WERI-Rb-1 (cell line): ENCODE measurements at regions not wholly inside any gene's neighbourhood (a gene's known extent, or its start where the extent isn't known, plus 50 kb on each side); places are given as distances from the start of the nearest gene placed in this dataset.

Source experiments
- DNase-seq: peaks from one replicate; pipeline ENCODE4 v3.0.0-alpha.2; 2020
- H3K27ac ChIP-seq: fragments of 250-450 bp; sonication (Bioruptor Pico); 2 replicates; pipeline ENCODE4 v1.5.1; 2020; ENCODE audit warnings: mild to moderate bottlenecking, moderate library complexity
- H3K27me3 ChIP-seq: fragments of 250-450 bp; sonication (Bioruptor Pico); 2 replicates; pipeline ENCODE4 v1.5.1; 2021; ENCODE audit warnings: mild to moderate bottlenecking, low read depth, moderate library complexity; ENCODE audit not compliant: insufficient read depth, severe bottlenecking
- H3K36me3 ChIP-seq: fragments of 250-450 bp; sonication (Bioruptor Pico); 2 replicates; pipeline ENCODE4 v1.5.1; 2020; ENCODE audit warnings: mild to moderate bottlenecking, moderate library complexity
- H3K4me3 ChIP-seq: 2 replicates; pipeline ENCODE4 v1.5.1; 2011; ENCODE audit warnings: low read depth, mild to moderate bottlenecking, control low read depth, low read length
- H3K9me3 ChIP-seq: fragments of 250-450 bp; sonication (Bioruptor Pico); 2 replicates; pipeline ENCODE4 v1.5.1; 2021; ENCODE audit warnings: mild to moderate bottlenecking, moderate library complexity; ENCODE audit not compliant: severe bottlenecking
- TF ChIP-seq, protein P1 (sequence below): IDR thresholded peaks from 2 replicates; pipeline ENCODE4 v1.5.1; 2011; ENCODE audit warnings: low read depth, mild to moderate bottlenecking, control low read depth, inconsistent platforms, low read length

DNA sequence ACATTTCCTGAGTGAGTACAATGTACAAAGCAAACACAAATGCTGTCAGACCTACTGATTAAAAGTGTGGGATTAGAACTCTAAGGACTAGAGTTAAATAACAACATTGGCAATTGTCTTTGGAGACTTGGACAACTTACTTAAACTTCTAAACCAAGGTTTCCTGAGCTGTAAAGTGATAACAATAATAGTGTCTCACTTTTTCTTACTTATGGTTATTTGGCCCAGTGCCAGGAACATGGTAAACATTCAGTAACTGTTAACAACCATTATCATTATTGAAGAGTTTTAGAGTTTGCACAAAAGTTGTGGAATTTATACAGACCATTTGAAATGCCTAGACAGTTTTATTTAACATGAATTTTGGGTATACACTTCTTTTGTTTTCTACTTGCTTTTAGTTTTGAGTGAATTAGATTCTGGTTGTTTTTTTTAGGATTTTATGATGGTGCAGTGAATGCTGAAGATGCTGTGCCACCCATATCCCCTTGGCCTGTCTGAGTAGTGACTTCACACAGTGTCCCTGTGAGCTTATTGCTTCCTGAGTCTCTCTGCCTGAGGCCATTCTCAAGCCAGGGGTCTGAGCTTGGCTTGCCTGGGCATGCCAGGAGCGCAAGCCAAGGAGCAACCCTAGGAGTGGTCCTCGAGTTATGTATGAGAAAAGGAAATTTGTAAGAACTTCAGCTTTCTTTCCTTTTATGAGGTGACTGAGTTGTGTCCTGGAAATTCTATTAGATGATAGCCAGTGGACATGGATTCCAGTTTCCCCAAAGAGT, 932.8 kb downstream of the TTLL7 start:
- H3K36me3 ChIP-seq = no peaks in the 10 kb centered on the region
- no peak for DNase-seq
- H3K4me3 ChIP-seq = no peak overlapping the region
- H3K9me3 ChIP-seq = no peaks in the 10 kb centered on the region
- no peaks in the 10 kb centered on the region for H3K27me3 ChIP-seq
- TF ChIP-seq, protein P1, sequence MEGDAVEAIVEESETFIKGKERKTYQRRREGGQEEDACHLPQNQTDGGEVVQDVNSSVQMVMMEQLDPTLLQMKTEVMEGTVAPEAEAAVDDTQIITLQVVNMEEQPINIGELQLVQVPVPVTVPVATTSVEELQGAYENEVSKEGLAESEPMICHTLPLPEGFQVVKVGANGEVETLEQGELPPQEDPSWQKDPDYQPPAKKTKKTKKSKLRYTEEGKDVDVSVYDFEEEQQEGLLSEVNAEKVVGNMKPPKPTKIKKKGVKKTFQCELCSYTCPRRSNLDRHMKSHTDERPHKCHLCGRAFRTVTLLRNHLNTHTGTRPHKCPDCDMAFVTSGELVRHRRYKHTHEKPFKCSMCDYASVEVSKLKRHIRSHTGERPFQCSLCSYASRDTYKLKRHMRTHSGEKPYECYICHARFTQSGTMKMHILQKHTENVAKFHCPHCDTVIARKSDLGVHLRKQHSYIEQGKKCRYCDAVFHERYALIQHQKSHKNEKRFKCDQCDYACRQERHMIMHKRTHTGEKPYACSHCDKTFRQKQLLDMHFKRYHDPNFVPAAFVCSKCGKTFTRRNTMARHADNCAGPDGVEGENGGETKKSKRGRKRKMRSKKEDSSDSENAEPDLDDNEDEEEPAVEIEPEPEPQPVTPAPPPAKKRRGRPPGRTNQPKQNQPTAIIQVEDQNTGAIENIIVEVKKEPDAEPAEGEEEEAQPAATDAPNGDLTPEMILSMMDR = no peak
- H3K27ac ChIP-seq = no peak overlapping the region

- no peak for DNase-seq
- TF ChIP-seq, protein P1 = no peak
Measured at GRCh38 chr1:83064589-83065242, 934.2 kb downstream of the TTLL7 start.

DNA sequence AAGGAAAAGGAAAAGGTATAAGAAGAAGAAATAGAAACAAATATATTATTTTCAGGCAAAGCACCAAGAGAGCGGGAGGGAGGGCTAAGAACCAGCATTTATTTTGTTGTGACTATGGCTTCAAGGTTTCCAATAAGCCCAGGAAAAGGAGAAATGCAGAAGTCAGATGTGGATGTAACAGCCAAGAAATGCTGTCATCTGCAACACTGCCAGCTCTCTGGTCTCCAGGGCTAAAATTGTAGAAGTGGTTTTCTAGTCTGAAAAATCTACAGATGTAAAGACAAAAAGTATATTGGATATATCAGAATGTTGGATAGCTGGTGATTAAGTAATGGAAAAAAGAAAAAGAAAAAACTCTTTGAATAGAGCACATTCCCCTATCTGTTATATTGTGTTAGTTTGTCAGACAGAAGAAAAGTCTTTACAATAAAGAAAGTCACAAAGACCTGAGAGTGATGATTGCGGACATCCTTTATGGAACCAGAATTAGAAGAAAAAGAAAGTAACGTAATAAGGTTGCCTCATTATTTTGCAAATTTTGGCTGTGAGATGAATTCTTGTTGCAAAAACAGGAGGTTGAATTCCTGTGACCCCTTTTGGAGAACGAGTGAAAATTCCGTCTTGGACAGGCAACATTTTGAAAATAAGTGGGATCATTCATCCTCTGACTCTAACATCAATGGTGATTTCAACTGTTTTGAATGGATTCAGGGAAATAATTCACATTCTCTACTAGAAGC, 938.1 kb downstream of the TTLL7 start:
- no peaks in the 10 kb centered on the region for H3K9me3 ChIP-seq
- H3K36me3 ChIP-seq = no peaks in the 10 kb centered on the region
- DNase-seq = no peak
- H3K27ac ChIP-seq = no peak overlapping the region
- H3K4me3 ChIP-seq = no peak overlapping the region
- TF ChIP-seq, protein P1 = no peak
- no peaks in the 10 kb centered on the region for H3K27me3 ChIP-seq

More at GRCh38 chr1:83064589-83065242, 934.2 kb downstream of the TTLL7 start:
- H3K36me3 ChIP-seq = no peaks in the 10 kb centered on the region
- H3K9me3 ChIP-seq = no peaks in the 10 kb centered on the region
- H3K27me3 ChIP-seq = no peaks in the 10 kb centered on the region
- no peak overlapping the region for H3K4me3 ChIP-seq
- H3K27ac ChIP-seq = no peak overlapping the region

DNA sequence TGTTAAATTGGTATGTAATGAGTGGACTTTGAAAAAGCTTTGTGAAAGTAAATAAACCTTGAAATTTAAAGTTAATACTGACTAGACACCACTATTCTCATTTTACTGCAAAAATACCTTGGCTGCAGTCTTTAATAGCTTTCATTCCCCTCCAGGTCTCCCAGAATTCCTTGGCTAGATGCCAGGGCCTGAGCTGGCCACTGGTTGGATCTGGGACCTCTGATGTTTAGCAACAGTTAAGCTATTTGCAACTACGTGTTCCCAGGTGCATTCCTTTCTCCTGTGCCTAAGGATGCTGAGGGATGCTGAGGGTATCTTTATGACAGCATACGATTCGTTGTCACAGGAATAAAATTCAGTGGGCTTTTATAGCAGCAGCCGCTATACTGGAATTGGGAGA, 938.7 kb downstream of the TTLL7 start:
- no peak for DNase-seq
- TF ChIP-seq, protein P1 = no peak
- Histone ChIP-seq H3K9me3 (no peaks in the 10 kb centered on the region), H3K27me3 (no peaks in the 10 kb centered on the region), H3K36me3 (no peaks in the 10 kb centered on the region), H3K27ac (no peak overlapping the region), H3K4me3 (no peak overlapping the region)

DNA sequence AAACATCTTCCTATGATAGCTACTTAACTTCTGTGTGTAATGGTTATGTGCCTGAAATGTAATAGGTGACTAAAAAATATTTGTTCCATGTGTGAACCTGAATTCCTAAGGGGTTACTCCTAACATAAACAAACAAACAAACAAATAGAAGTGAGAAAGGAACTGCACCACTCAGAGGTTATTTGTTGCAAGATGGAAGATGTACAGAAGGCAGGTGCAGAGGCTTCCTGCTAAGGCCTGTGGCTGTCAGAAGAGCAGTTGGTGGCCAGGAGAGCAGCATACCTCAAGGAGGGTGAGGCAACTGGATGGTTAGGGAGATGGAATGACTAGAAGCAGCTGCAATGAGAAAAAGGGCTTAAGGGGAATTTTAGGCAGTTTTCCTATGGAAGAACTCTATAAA, 940.6 kb downstream of the TTLL7 start:
- H3K27ac ChIP-seq = no peak overlapping the region
- no peaks in the 10 kb centered on the region for H3K27me3 ChIP-seq
- no peak overlapping the region for H3K4me3 ChIP-seq
- H3K36me3 ChIP-seq = no peaks in the 10 kb centered on the region
- DNase-seq = no peak
- TF ChIP-seq, protein P1 = no peak
- H3K9me3 ChIP-seq = no peaks in the 10 kb centered on the region
